Osteoblast (primary cell): ENCODE measurements at regions not wholly inside any gene's neighbourhood (a gene's known extent, or its start where the extent isn't known, plus 50 kb on each side); places are given as distances from the start of the nearest gene placed in this dataset.

ENCODE experiments used
- DNase-seq: peaks from one replicate; pipeline ENCODE4 v3.0.0; 2011; ENCODE audit warnings: low spot score, mixed read lengths; ENCODE audit not compliant: insufficient read length; ENCODE audit errors: missing footprints
- H2AFZ ChIP-seq: 2 replicates; pipeline ENCODE4 v1.6.0; 2011; ENCODE audit warnings: mild to moderate bottlenecking, low read length
- H3K27ac ChIP-seq: 2 replicates; pipeline ENCODE4 v1.5.1; 2011; ENCODE audit warnings: mild to moderate bottlenecking, low read depth, low read length, moderate library complexity
- H3K27me3 ChIP-seq: 2 replicates; pipeline ENCODE4 v1.6.0; 2012; ENCODE audit warnings: mild to moderate bottlenecking, control low read depth, inconsistent platforms, low read length, moderate library complexity; ENCODE audit not compliant: insufficient read depth
- H3K36me3 ChIP-seq: 2 replicates; pipeline ENCODE4 v1.5.1; 2011; ENCODE audit warnings: mild to moderate bottlenecking, low read length, control low read depth, moderate library complexity; ENCODE audit not compliant: insufficient read depth
- H3K4me1 ChIP-seq: 2 replicates; pipeline ENCODE4 v1.5.1; 2011; ENCODE audit warnings: mild to moderate bottlenecking, low read length, control low read depth, moderate library complexity; ENCODE audit not compliant: insufficient read depth
- H3K4me2 ChIP-seq: 2 replicates; pipeline ENCODE4 v1.6.0; 2011; ENCODE audit warnings: mild to moderate bottlenecking, low read length; ENCODE audit not compliant: insufficient read depth
- H3K4me3 ChIP-seq: fragments of 200-600 bp; sonication (generic); 3 replicates; pipeline ENCODE4 v1.5.1; 2012; ENCODE audit warnings: mild to moderate bottlenecking, low read length, inconsistent platforms; ENCODE audit not compliant: insufficient read depth
- H3K79me2 ChIP-seq: 2 replicates; pipeline ENCODE4 v1.6.0; 2012; ENCODE audit warnings: mild to moderate bottlenecking, low read length, control low read depth, inconsistent platforms; ENCODE audit not compliant: insufficient read depth
- H3K9me3 ChIP-seq: 2 replicates; pipeline ENCODE4 v1.5.1; 2011; ENCODE audit warnings: low read depth, low read length, control low read depth
- H4K20me1 ChIP-seq: 2 replicates; pipeline ENCODE4 v1.6.0; 2012; ENCODE audit warnings: mild to moderate bottlenecking, low read length, control low read depth; ENCODE audit not compliant: insufficient read depth
- TF ChIP-seq, protein P1 (sequence below): IDR thresholded peaks from 2 replicates; pipeline ENCODE4 v1.5.1; 2011; ENCODE audit warnings: mild to moderate bottlenecking, low read depth, low read length, moderate library complexity; ENCODE audit errors: extremely low read depth

DNA sequence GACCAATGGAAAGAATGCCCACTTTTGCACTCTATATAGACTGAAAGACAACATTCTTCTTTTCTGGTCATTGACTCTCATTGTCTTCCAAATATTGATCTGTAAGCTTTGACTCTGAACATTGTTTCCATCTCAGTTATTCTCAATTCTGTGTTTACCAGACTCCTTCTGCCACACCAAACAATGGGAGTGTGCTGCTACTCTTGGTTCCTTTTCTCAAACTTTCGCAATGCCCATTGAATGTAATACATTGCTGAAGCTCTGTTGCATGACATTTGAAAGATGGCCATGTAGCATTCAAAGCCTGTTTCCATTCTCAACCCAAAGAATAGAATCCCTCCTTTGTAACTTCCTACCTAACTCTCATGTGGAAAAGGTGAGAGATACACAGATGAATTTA is 136.2 kb downstream of the BTC start:
- H3K4me1 ChIP-seq, result peaks cover 7% of the 10 kb centered on the region
- no peaks in the 10 kb centered on the region for H3K9me3 ChIP-seq
- H3K4me2 ChIP-seq, result no peak overlapping the region
- H4K20me1 ChIP-seq, result no peaks in the 10 kb centered on the region
- DNase-seq, result no peak
- peaks cover 6% of the 10 kb centered on the region for H3K27me3 ChIP-seq
- H3K36me3 ChIP-seq, result no peaks in the 10 kb centered on the region
- no peak overlapping the region for H3K4me3 ChIP-seq
- TF ChIP-seq, protein P1, sequence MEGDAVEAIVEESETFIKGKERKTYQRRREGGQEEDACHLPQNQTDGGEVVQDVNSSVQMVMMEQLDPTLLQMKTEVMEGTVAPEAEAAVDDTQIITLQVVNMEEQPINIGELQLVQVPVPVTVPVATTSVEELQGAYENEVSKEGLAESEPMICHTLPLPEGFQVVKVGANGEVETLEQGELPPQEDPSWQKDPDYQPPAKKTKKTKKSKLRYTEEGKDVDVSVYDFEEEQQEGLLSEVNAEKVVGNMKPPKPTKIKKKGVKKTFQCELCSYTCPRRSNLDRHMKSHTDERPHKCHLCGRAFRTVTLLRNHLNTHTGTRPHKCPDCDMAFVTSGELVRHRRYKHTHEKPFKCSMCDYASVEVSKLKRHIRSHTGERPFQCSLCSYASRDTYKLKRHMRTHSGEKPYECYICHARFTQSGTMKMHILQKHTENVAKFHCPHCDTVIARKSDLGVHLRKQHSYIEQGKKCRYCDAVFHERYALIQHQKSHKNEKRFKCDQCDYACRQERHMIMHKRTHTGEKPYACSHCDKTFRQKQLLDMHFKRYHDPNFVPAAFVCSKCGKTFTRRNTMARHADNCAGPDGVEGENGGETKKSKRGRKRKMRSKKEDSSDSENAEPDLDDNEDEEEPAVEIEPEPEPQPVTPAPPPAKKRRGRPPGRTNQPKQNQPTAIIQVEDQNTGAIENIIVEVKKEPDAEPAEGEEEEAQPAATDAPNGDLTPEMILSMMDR, result no peak
- no peak overlapping the region for H2AFZ ChIP-seq
- H3K27ac ChIP-seq, result no peak overlapping the region
- H3K79me2 ChIP-seq, result no peaks in the 10 kb centered on the region

GRCh38 chr4:74659576-74660411 is 134.5 kb downstream of the BTC start:
- TF ChIP-seq, protein P1, result no peak

DNA sequence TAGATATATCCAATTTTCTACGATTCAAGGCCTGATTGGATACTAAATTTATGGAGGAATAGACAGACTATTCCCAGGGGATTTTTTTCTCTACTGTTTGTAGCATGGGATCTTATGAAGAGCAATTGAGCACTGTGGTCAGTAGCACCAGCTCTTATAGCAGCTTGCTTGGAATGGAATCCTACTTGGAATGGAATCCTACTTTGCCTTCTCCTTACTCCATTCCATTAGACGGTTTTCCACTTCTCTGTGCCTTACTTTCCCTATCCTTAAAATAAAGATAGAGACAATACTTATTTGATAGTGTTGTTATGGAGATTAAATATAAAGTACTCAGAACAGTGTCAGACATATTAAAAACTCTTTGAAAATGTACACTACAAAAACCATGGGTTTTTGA is 133.5 kb downstream of the BTC start:
- no peak overlapping the region for H3K4me3 ChIP-seq
- peaks cover 7% of the 10 kb centered on the region for H3K4me1 ChIP-seq
- no peaks in the 10 kb centered on the region for H3K36me3 ChIP-seq
- H4K20me1 ChIP-seq, result no peaks in the 10 kb centered on the region
- no peak overlapping the region for H3K27ac ChIP-seq
- H2AFZ ChIP-seq, result no peak overlapping the region
- H3K9me3 ChIP-seq, result no peaks in the 10 kb centered on the region
- H3K4me2 ChIP-seq, result no peak overlapping the region
- H3K79me2 ChIP-seq, result no peaks in the 10 kb centered on the region
- H3K27me3 ChIP-seq, result no peaks in the 10 kb centered on the region
- DNase-seq, result no peak
- TF ChIP-seq, protein P1, result no peak

More at GRCh38 chr4:74659576-74660411, 134.5 kb downstream of the BTC start:
- DNase-seq, result peak; percentile 82
- peaks cover 7% of the 10 kb centered on the region for H3K4me1 ChIP-seq
- no peaks in the 10 kb centered on the region for H3K9me3 ChIP-seq
- no peaks in the 10 kb centered on the region for H4K20me1 ChIP-seq
- no peak overlapping the region for H3K4me3 ChIP-seq
- no peaks in the 10 kb centered on the region for H3K79me2 ChIP-seq
- H3K36me3 ChIP-seq, result no peaks in the 10 kb centered on the region
- no peak overlapping the region for H2AFZ ChIP-seq
- no peak overlapping the region for H3K4me2 ChIP-seq
- H3K27me3 ChIP-seq, result no peaks in the 10 kb centered on the region
- H3K27ac ChIP-seq, result peak overlapping the region; percentile 20

- no peak for DNase-seq
- Histone ChIP-seq H4K20me1 (no peaks in the 10 kb centered on the region), H3K27me3 (no peaks in the 10 kb centered on the region), H3K79me2 (no peaks in the 10 kb centered on the region), H3K4me2 (no peak overlapping the region), H3K4me1 (peaks cover 7% of the 10 kb centered on the region), H2AFZ (peak overlapping the region; percentile 8), H3K36me3 (no peaks in the 10 kb centered on the region), H3K27ac (no peak overlapping the region), H3K9me3 (no peaks in the 10 kb centered on the region), H3K4me3 (no peak overlapping the region)
- TF ChIP-seq, protein P1, result no peak
Observed at GRCh38 chr4:74661427-74662201, 132.7 kb downstream of the BTC start.
